BE2C (cell line): ENCODE measurements at regions not wholly inside any gene's neighbourhood (a gene's known extent, or its start where the extent isn't known, plus 50 kb on each side); places are given as distances from the start of the nearest gene placed in this dataset.
"Not testable (repeated sequence)": the region's sequence is repeated elsewhere in the genome, so short reads cannot be mapped to it uniquely, and the experiment has no call there.

Experiments used
- DNase-seq: peaks from one replicate; pipeline ENCODE4 v3.0.0-alpha.2; 2020
- H3K27me3 ChIP-seq: fragments of 250-450 bp; sonication (Bioruptor Pico); 2 replicates; pipeline ENCODE4 v1.5.1; 2020; ENCODE audit warnings: mild to moderate bottlenecking
- H3K36me3 ChIP-seq: fragments of 250-450 bp; sonication (Bioruptor Pico); 2 replicates; pipeline ENCODE4 v1.5.1; 2020; ENCODE audit warnings: mild to moderate bottlenecking
- H3K4me1 ChIP-seq: fragments of 250-450 bp; sonication (Bioruptor Pico); 2 replicates; pipeline ENCODE4 v1.5.1; 2020
- H3K4me3 ChIP-seq: 2 replicates; pipeline ENCODE4 v1.5.1; 2011; ENCODE audit warnings: low read depth, low read length
- H3K9me3 ChIP-seq: fragments of 250-450 bp; sonication (Bioruptor Pico); 2 replicates; pipeline ENCODE4 v1.5.1; 2020
- CTCF ChIP-seq: IDR thresholded peaks from 2 replicates; pipeline ENCODE4 v1.5.1; 2012; ENCODE audit warnings: mild to moderate bottlenecking, low read depth, low read length

GRCh38 chr1:21385022-21385421 is 54.9 kb upstream of the NBPF3 start:
- H3K4me3 ChIP-seq = no peak overlapping the region
- TF ChIP-seq CTCF = no peak
- no peaks in the 10 kb centered on the region for H3K4me1 ChIP-seq
- no peak for DNase-seq
- no peaks in the 10 kb centered on the region for H3K36me3 ChIP-seq
- H3K9me3 ChIP-seq = no peaks in the 10 kb centered on the region
- H3K27me3 ChIP-seq = no peaks in the 10 kb centered on the region

GRCh38 chr1:21384620-21385019 is 55.3 kb upstream of the NBPF3 start:
- Histone ChIP-seq H3K4me1 (no peaks in the 10 kb centered on the region), H3K27me3 (no peaks in the 10 kb centered on the region), H3K9me3 (no peaks in the 10 kb centered on the region), H3K36me3 (no peaks in the 10 kb centered on the region), H3K4me3 (no peak overlapping the region)
- TF ChIP-seq CTCF = no peak
- no peak for DNase-seq

GRCh38 chr1:21383785-21384401 is 56.0 kb upstream of the NBPF3 start:
- no peak overlapping the region for H3K4me3 ChIP-seq
- H3K4me1 ChIP-seq = no peaks in the 10 kb centered on the region
- H3K9me3 ChIP-seq = no peaks in the 10 kb centered on the region
- no peak for DNase-seq
- no peaks in the 10 kb centered on the region for H3K27me3 ChIP-seq
- H3K36me3 ChIP-seq = no peaks in the 10 kb centered on the region
- no peak for TF ChIP-seq CTCF

GRCh38 chr1:21381354-21381753 is 58.6 kb upstream of the NBPF3 start:
- H3K27me3 ChIP-seq = no peaks in the 10 kb centered on the region
- no peaks in the 10 kb centered on the region for H3K36me3 ChIP-seq
- DNase-seq = no peak
- no peak overlapping the region for H3K4me3 ChIP-seq
- no peaks in the 10 kb centered on the region for H3K9me3 ChIP-seq
- TF ChIP-seq CTCF = no peak
- H3K4me1 ChIP-seq = no peaks in the 10 kb centered on the region

- DNase-seq, H3K36me3 ChIP-seq, H3K4me3 ChIP-seq, H3K4me1 ChIP-seq, H3K27me3 ChIP-seq, H3K9me3 ChIP-seq: not testable (repeated sequence)
These were observed 59.8 kb upstream of the NBPF3 start for GRCh38 chr1:21380147-21380546.

GRCh38 chr1:21379571-21379970 is 60.4 kb upstream of the NBPF3 start:
- no peak for DNase-seq
- no peaks in the 10 kb centered on the region for H3K36me3 ChIP-seq
- H3K27me3 ChIP-seq = no peaks in the 10 kb centered on the region
- no peaks in the 10 kb centered on the region for H3K4me1 ChIP-seq
- no peaks in the 10 kb centered on the region for H3K9me3 ChIP-seq
- no peak for TF ChIP-seq CTCF
- H3K4me3 ChIP-seq = no peak overlapping the region
